ENCODE measurements at regions not wholly inside any gene's neighbourhood (a gene's known extent, or its start where the extent isn't known, plus 50 kb on each side); places are given as distances from the start of the nearest gene placed in this dataset.
A peak's percentile ranks its signal among the peaks of the same experiment; 100 is the strongest.

DNA sequence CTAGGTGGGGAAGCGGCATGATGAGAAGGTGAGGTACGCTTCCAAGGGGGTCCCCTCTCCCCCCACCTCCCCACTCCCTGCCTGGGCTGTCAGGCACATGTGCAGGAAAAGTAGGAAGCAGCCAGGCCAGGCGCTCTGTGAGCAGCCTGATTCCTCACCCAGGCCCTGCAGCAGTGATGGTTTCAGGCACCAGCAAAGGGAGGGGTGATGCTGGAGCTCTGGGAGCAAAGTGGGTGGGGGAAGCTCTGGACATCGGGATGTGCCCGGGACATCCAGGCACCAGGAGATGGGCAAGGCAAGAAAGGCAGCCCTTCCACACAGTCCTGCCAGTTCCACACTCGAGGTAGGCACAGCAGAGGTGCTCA lies 106.1 kb downstream of the CRYAA start:
- no peak for DNase-seq (ENCODE audit: low read depth, low spot score)

GRCh38 chr21:43274022-43274945 lies 105.5 kb downstream of the CRYAA start:
- no peak for DNase-seq (ENCODE audit: low read depth, low spot score)

DNA sequence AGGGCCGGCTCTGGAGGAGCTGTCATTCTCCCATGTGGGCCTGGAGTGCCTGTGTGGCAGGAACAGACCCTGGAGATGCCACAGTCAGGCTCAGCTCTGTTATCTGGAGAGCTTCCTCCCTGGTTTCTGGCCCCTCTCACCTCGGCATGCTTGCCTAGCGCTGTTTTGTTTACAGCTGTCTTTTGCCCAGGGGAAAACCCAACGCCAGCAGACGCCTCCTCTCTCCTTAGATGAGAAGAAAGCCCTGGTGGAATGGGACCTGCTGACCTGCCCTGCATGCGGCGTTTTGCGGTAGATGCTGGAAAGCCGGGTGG lies 104.9 kb downstream of the CRYAA start:
- no peak for DNase-seq (ENCODE audit: low read depth, low spot score)

GRCh38 chr21:43273016-43273707 lies 104.4 kb downstream of the CRYAA start:
- DNase-seq (ENCODE audit: low read depth, low spot score), result no peak

- no peak for DNase-seq (ENCODE audit: low read depth, low spot score)
Measured at GRCh38 chr21:43272591-43272990, 103.8 kb downstream of the CRYAA start.

DNA sequence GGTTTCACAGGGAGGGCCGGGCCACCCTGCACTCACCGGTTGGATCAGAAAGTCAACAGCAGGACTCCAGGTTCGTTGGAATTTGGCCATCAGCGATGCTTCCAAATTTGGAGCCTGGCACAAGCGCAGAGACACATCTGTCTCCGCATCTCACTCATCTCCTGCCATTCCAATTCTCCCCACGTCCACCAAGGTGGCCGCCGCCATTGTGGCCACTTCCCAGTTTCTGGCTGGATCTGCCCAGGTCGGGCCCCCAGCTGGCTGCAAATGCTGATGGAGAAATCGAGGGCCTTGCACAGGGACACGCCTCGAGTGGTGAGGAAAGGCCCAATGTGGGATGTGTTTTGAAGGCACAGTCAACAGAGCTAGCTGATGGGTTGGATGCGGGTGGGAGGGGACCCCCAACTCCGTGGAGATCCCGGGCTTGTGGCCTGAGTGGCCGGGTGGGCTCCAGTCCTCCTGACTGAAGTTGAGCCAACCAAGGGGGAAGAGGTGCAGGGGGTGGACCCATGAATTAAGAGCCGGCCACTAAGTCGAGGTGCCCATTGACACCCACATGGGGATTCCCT lies 102.7 kb downstream of the CRYAA start:
- no peak for DNase-seq (ENCODE audit: low read depth, low spot score)

GRCh38 chr21:43270800-43271301 lies 102.0 kb downstream of the CRYAA start:
- DNase-seq (ENCODE audit: low read depth, low spot score), result no peak

DNA sequence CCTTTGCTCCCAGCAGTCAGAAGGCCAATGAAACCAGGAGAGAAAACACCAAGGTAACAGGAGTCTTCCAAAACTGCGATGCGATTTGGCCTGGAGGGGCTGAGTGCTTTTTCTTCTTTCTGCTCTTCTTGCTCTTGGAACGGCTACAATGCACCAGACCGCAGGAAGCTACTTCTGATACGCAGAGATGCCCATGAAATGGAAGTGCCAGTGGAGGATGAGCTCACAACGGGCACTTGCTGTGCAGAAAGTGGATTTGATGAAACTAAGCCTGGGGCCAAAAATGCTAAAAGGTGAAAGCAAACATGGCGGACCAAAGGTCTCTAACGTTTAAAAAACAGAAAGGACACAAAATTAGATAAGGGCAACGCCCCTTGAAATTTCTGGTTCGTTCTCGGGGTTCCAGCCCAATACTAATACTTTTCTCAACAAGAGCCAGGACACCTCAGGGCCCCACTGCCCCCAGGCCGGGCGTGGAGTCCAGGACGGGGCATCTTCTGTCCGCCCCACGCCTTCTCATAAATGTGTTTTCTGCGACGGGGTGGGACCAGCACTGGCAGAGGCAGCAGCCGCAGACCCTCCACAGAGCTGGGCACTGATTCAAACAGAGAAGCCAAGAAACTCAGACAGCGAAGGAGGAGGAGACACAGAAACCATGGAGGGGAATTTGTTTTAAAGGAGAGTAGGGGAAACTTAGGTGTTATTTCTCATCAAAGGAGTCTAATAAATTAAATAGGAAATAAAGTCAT lies 101.3 kb downstream of the CRYAA start:
- no peak for DNase-seq (ENCODE audit: low read depth, low spot score)

GRCh38 chr21:43269440-43269839 lies 100.6 kb downstream of the CRYAA start:
- no peak for DNase-seq (ENCODE audit: low read depth, low spot score)

GRCh38 chr21:43268804-43269186 lies 100.0 kb downstream of the CRYAA start:
- DNase-seq (ENCODE audit: low read depth, low spot score), result no peak

- DNase-seq (ENCODE audit: low read depth, low spot score), result no peak
Measured at GRCh38 chr21:43268086-43268803, 99.4 kb downstream of the CRYAA start.

- no peak for DNase-seq (ENCODE audit: low read depth, low spot score)
Measured at GRCh38 chr21:43267391-43268085, 98.7 kb downstream of the CRYAA start.

DNA sequence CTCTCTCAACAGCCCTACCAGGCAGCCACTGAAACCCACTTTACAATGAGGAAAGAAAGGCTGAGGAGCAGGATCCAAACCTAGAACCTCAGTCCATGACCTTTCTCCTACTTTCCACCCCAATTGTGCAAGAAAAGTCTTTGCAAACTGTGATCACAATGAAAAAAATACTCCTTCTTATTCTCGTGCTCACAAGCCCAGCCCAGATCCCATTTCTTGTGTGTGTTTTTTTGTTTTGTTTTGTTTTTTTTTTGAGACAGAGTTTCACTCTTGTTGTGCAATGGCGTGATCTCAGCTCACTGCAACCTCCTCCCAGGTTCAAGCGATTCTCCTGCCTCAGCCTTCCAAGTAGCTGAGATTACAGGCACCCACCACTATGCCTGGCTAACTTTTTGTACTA lies 97.7 kb downstream of the CRYAA start:
- no peak for DNase-seq (ENCODE audit: low read depth, low spot score)

DNA sequence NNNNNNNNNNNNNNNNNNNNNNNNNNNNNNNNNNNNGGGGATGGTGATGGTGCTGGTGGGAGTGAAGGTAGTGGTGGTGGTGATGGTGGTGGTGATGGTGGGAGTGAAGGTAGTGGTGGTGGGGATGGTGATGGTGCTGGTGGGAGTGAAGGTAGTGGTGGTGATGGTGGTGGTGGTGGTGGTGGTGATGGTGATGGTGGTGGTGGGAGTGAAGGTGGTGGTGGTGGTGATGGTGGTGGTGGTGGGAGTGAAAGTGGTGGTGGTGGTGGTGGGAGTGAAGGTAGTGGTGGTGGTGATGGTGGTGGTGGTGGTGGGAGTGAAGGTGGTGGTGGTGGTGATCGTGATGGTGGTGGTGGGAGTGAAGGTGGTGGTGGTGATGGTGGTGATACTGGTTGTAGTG lies 93.6 kb downstream of the CRYAA start:
- DNase-seq (ENCODE audit: low read depth, low spot score), result peak; percentile 8

Data from pulmonary artery endothelial cell (primary cell).